Body of pancreas (tissue), 4 donors: ENCODE measurements at regions not wholly inside any gene's neighbourhood (a gene's known extent, or its start where the extent isn't known, plus 50 kb on each side); places are given as distances from the start of the nearest gene placed in this dataset.

ENCODE experiments used
- CTCF ChIP-seq, 7 experiments: fragments of 450-650 bp in 4 of 7; fragments of 200-600 bp in 3 of 7; sonication (generic) in 3 of 7; IDR thresholded peaks; one replicate each; pipeline ENCODE4 v1.5.1; 2016 to 2019; ENCODE audit warnings: antibody characterized with exemption in 7 of 7
- POLR2A ChIP-seq, 3 donors: fragments of 450-650 bp; IDR thresholded peaks; one replicate each; pipeline ENCODE4 v1.6.1; 2016; ENCODE audit warnings: antibody characterized with exemption in 3 of 3, mild to moderate bottlenecking in 2 of 3

- no peak for TF ChIP-seq CTCF (IDR thresholded peaks at IDR 0.05)
- TF ChIP-seq POLR2A (IDR thresholded peaks at IDR 0.05): no peak
Observed at GRCh38 chr2:240257940-240258580, 117.6 kb upstream of the OTOS start.
